GM12891 (cell line): ENCODE measurements at regions not wholly inside any gene's neighbourhood (a gene's known extent, or its start where the extent isn't known, plus 50 kb on each side); places are given as distances from the start of the nearest gene placed in this dataset.

Experiments used
- POLR2AphosphoS5 ChIP-seq: IDR thresholded peaks from 2 replicates; pipeline ENCODE4 v1.6.1; 2011; ENCODE audit warnings: low read depth, low read length, control low read depth
- SPI1 ChIP-seq: IDR thresholded peaks from 2 replicates; pipeline ENCODE4 v1.6.1; 2011; ENCODE audit warnings: low read depth, low read length, control low read depth
- TAF1 ChIP-seq: IDR thresholded peaks from 2 replicates; pipeline ENCODE4 v1.6.1; 2011; ENCODE audit warnings: low read depth, low read length, control low read depth

DNA sequence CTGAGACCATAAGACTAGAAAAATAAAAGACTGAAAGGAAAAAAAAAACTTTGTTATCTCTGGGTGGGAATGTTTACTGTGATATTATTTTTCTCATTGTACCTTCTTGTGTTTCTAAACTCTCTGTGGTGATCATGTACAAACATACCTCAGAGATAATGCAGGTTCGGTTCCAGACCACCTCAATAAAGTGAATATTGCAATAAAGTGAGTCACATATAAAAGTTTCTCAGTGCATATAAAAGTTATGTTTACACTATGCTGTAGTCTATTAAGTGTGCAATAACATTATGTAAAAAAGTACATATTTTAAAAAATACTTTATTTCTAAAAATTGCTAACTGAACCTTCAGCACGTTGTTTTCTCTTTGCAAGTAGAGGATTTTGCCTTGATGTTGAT, 137.5 kb downstream of the CENPF start:
- TF ChIP-seq TAF1 (no peak), POLR2AphosphoS5 (no peak), SPI1 (no peak)
